Lower lobe of right lung (tissue), 2 donors: ENCODE measurements at regions not wholly inside any gene's neighbourhood (a gene's known extent, or its start where the extent isn't known, plus 50 kb on each side); places are given as distances from the start of the nearest gene placed in this dataset.
"Not testable (repeated sequence)": the region's sequence is repeated elsewhere in the genome, so short reads cannot be mapped to it uniquely, and the experiment has no call there.

Experiments used
- ATAC-seq, 2 donors: fragments of 200-7000 bp; cut with Tn5 transposase; one replicate each; pipeline ENCODE4 v1.9.1; 2020 to 2022; ENCODE audit warnings: mild to moderate bottlenecking in 2 of 2, moderate library complexity in 2 of 2
- DNase-seq: peaks from one replicate; pipeline ENCODE4 v3.0.0-alpha.2; 2020
- H3K27ac ChIP-seq: fragments of 200-600 bp; one replicate; pipeline ENCODE4 v1.8.0; 2022
- H3K27me3 ChIP-seq: fragments of 200-600 bp; one replicate; pipeline ENCODE4 v1.8.0; 2022; ENCODE audit warnings: low read depth
- H3K36me3 ChIP-seq: fragments of 200-600 bp; one replicate; pipeline ENCODE4 v1.8.0; 2022; ENCODE audit warnings: mild to moderate bottlenecking
- H3K4me1 ChIP-seq: fragments of 200-600 bp; one replicate; pipeline ENCODE4 v1.8.0; 2022
- H3K4me3 ChIP-seq: fragments of 200-600 bp; one replicate; pipeline ENCODE4 v1.8.0; 2022; ENCODE audit warnings: mild to moderate bottlenecking
- H3K9me3 ChIP-seq: fragments of 200-600 bp; one replicate; pipeline ENCODE4 v1.8.0; 2022
- CTCF ChIP-seq: fragments of 200-600 bp; IDR thresholded peaks from one replicate; pipeline ENCODE4 v1.8.0; 2022; ENCODE audit warnings: antibody characterized with exemption, mild to moderate bottlenecking
- intact Hi-C: fragments of 100-400 bp; cut with DNase I; formaldehyde crosslinking; loops from one replicate; pipeline ENCODE4 v1.11.0; 2022
- donor health status: DM: no; HTN: yes; CAD: no; lungs with severe emphysema.

GRCh38 chr6:18538315-18538714 is 151.2 kb downstream of the RNF144B start:
- no peaks in the 10 kb centered on the region for H3K9me3 ChIP-seq
- DNase-seq: no peak
- H3K27me3 ChIP-seq: no peaks in the 10 kb centered on the region
- TF ChIP-seq CTCF: no peak
- intact Hi-C loops: no loop called here
- H3K36me3 ChIP-seq: no peaks in the 10 kb centered on the region
- no peak overlapping the region for H3K4me3 ChIP-seq
- no peak overlapping the region for H3K27ac ChIP-seq
- ATAC-seq: no peak
- H3K4me1 ChIP-seq: no peaks in the 10 kb centered on the region

GRCh38 chr6:18543051-18543450 is 155.9 kb downstream of the RNF144B start:
- H3K36me3 ChIP-seq: no peaks in the 10 kb centered on the region
- H3K4me1 ChIP-seq: no peaks in the 10 kb centered on the region
- ATAC-seq (no peak), DNase-seq (no peak)
- no peak overlapping the region for H3K4me3 ChIP-seq
- no peaks in the 10 kb centered on the region for H3K9me3 ChIP-seq
- intact Hi-C loops: no loop called here
- TF ChIP-seq CTCF: no peak
- no peaks in the 10 kb centered on the region for H3K27me3 ChIP-seq
- H3K27ac ChIP-seq: no peak overlapping the region

GRCh38 chr6:18545142-18545541 is 158.0 kb downstream of the RNF144B start:
- H3K27me3 ChIP-seq: not testable (repeated sequence)

GRCh38 chr6:18545726-18546125 is 158.6 kb downstream of the RNF144B start:
- Histone ChIP-seq H3K27me3 (no peaks in the 10 kb centered on the region), H3K36me3 (no peaks in the 10 kb centered on the region), H3K9me3 (no peaks in the 10 kb centered on the region), H3K4me3 (no peak overlapping the region), H3K4me1 (no peaks in the 10 kb centered on the region), H3K27ac (no peak overlapping the region)
- intact Hi-C loops: no loop called here
- ATAC-seq (no peak), DNase-seq (no peak)
- TF ChIP-seq CTCF: no peak

More at GRCh38 chr6:18545142-18545541, 158.0 kb downstream of the RNF144B start:
- DNase-seq, H3K36me3 ChIP-seq, intact Hi-C loops, ATAC-seq, H3K4me3 ChIP-seq, H3K9me3 ChIP-seq, H3K4me1 ChIP-seq, H3K27ac ChIP-seq: not testable (repeated sequence)

- H3K27ac ChIP-seq: no peak overlapping the region
- no peaks in the 10 kb centered on the region for H3K36me3 ChIP-seq
- no peak for TF ChIP-seq CTCF
- no peak overlapping the region for H3K4me3 ChIP-seq
- no peaks in the 10 kb centered on the region for H3K4me1 ChIP-seq
- ATAC-seq (no peak), DNase-seq (no peak)
- intact Hi-C loops: no loop called here
- no peaks in the 10 kb centered on the region for H3K27me3 ChIP-seq
- no peaks in the 10 kb centered on the region for H3K9me3 ChIP-seq
Measured at GRCh38 chr6:18550119-18550518, 163.0 kb downstream of the RNF144B start.

GRCh38 chr6:18551228-18551627 is 164.1 kb downstream of the RNF144B start:
- no peak overlapping the region for H3K27ac ChIP-seq
- no peaks in the 10 kb centered on the region for H3K9me3 ChIP-seq
- no peak overlapping the region for H3K4me3 ChIP-seq
- H3K36me3 ChIP-seq: no peaks in the 10 kb centered on the region
- H3K27me3 ChIP-seq: no peaks in the 10 kb centered on the region
- DNase-seq: no peak
- TF ChIP-seq CTCF: no peak
- no peak for ATAC-seq
- intact Hi-C loops: no loop called here
- no peaks in the 10 kb centered on the region for H3K4me1 ChIP-seq
